ENCODE measurements at regions not wholly inside any gene's neighbourhood (a gene's known extent, or its start where the extent isn't known, plus 50 kb on each side); places are given as distances from the start of the nearest gene placed in this dataset.
"Not testable (repeated sequence)": the region's sequence is repeated elsewhere in the genome, so short reads cannot be mapped to it uniquely, and the experiment has no call there.

DNA sequence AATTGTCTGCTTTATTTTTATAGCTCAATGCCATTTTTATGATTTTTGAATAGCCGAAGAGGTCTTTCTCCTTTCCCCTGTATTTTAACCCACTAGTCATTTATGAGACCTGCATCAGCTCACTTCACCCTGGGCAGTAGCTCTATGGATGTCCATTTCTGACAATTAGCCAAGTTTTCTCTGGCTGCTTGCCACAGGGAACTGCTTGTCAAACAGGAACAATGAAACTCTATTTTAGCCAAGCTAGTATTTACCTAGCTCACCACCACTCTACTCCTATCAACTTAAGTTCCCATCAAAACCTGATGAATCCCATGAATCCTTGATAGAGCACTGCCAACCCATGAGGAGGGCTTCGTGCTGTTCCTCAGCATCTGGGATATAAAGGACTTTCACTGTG, 406.7 kb downstream of the RWDD3 start:
- no peaks in the 10 kb centered on the region for H3K9me3 ChIP-seq
- in situ Hi-C loops (cut with MboI; ENCODE audit: low pct_ligation_motif_present in 1 of 4, low pct_unique_long_range_greater_than_20kb in 1 of 4, low sequenced_read_pairs in 3 of 4) = no loop called here
- peaks cover 0 to 8% (median 0%) of the 10 kb centered on the region in 4 donors for H3K4me1 ChIP-seq
- no peak for DNase-seq
- no peaks in the 10 kb centered on the region for H3K36me3 ChIP-seq
- TF ChIP-seq, protein P1, sequence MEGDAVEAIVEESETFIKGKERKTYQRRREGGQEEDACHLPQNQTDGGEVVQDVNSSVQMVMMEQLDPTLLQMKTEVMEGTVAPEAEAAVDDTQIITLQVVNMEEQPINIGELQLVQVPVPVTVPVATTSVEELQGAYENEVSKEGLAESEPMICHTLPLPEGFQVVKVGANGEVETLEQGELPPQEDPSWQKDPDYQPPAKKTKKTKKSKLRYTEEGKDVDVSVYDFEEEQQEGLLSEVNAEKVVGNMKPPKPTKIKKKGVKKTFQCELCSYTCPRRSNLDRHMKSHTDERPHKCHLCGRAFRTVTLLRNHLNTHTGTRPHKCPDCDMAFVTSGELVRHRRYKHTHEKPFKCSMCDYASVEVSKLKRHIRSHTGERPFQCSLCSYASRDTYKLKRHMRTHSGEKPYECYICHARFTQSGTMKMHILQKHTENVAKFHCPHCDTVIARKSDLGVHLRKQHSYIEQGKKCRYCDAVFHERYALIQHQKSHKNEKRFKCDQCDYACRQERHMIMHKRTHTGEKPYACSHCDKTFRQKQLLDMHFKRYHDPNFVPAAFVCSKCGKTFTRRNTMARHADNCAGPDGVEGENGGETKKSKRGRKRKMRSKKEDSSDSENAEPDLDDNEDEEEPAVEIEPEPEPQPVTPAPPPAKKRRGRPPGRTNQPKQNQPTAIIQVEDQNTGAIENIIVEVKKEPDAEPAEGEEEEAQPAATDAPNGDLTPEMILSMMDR (IDR thresholded peaks at IDR 0.05) = no peak
- TF ChIP-seq POLR2A (IDR thresholded peaks at IDR 0.05) (no peak), POLR2AphosphoS5 (IDR thresholded peaks at IDR 0.05) (no peak), EP300 (IDR thresholded peaks at IDR 0.05; ENCODE audit: low read depth) (no peak)
- no peaks in the 10 kb centered on the region for H3K27me3 ChIP-seq
- H3K4me3 ChIP-seq = no peak overlapping the region
- intact Hi-C loops (cut with DNase I; ENCODE audit: low total_unique reads) = no loop called here
- no peak overlapping the region for H3K27ac ChIP-seq
- WGBS, 2 donors (ENCODE audit: low coverage in 1 of 2) = 45 to 58% methylated on average over 2 of the region's 2 CpGs

DNA sequence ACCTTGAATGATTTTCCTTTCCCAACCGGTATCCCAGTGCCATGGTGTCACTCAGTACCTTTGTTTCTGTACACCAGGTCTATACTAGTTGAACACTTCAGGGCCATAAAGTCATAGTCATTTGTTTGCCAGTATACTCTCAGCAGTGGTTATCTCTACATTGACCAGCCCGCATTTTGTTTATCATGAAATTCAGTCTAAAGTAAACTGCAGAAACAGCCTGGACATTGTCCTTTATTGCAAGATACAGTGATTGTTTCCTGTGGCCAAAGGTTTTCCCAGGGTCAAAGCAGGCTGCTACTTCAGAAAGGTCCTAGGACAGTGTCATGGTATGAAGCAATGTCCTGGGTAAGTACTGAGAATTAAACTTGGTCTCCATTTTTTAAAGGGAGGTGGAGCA, 407.4 kb downstream of the RWDD3 start:
- Histone ChIP-seq H3K27me3 (no peaks in the 10 kb centered on the region), H3K9me3 (no peaks in the 10 kb centered on the region), H3K36me3 (no peaks in the 10 kb centered on the region), H3K4me3 (no peak overlapping the region), H3K4me1 (peaks cover 0 to 8% (median 0%) of the 10 kb centered on the region in 4 donors), H3K27ac (no peak overlapping the region)
- TF ChIP-seq, protein P1 (IDR thresholded peaks at IDR 0.05) = no peak
- TF ChIP-seq POLR2AphosphoS5 (IDR thresholded peaks at IDR 0.05) (no peak), EP300 (IDR thresholded peaks at IDR 0.05; ENCODE audit: low read depth) (no peak), POLR2A (IDR thresholded peaks at IDR 0.05) (no peak)
- 29 to 37% methylated on average over 1 to 2 of the region's 2 CpGs for WGBS, 2 donors (ENCODE audit: low coverage in 1 of 2)
- DNase-seq = no peak
- in situ Hi-C loops (cut with MboI; ENCODE audit: low pct_ligation_motif_present in 1 of 4, low pct_unique_long_range_greater_than_20kb in 1 of 4, low sequenced_read_pairs in 3 of 4) (no loop called here), intact Hi-C loops (cut with DNase I; ENCODE audit: low total_unique reads) (no loop called here)

DNA sequence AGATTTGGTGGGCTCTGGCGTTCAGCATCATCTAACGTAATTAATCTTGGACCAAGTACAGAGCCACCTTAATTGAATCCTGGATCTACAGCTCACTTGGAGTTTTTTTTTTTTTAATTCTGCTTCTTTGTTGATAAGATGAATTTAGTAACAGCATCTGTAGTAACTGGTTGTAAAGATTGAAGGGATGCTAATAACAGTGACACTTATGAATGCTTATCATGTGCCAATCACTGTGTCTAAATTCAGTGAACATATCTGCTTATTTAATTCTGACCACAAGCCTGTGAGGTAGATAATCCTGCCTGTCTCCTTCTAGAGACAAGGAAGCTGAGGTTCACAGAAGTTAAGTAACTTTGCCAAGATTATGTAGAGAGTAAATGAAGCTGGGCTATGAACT, 408.0 kb downstream of the RWDD3 start:
- WGBS, 2 donors (ENCODE audit: low coverage in 1 of 2) = 88 to 98% methylated on average over 2 of the region's 2 CpGs
- in situ Hi-C loops (cut with MboI; ENCODE audit: low pct_ligation_motif_present in 1 of 4, low pct_unique_long_range_greater_than_20kb in 1 of 4, low sequenced_read_pairs in 3 of 4) (no loop called here), intact Hi-C loops (cut with DNase I; ENCODE audit: low total_unique reads) (no loop called here)
- H3K4me1 ChIP-seq = peaks cover 0 to 8% (median 0%) of the 10 kb centered on the region in 4 donors
- H3K27me3 ChIP-seq = no peaks in the 10 kb centered on the region
- H3K27ac ChIP-seq = no peak overlapping the region
- H3K4me3 ChIP-seq = no peak overlapping the region
- no peaks in the 10 kb centered on the region for H3K36me3 ChIP-seq
- H3K9me3 ChIP-seq = no peaks in the 10 kb centered on the region
- DNase-seq = no peak
- no peak for TF ChIP-seq POLR2AphosphoS5 (IDR thresholded peaks at IDR 0.05)
- TF ChIP-seq, protein P1 (IDR thresholded peaks at IDR 0.05) = no peak
- TF ChIP-seq POLR2A (IDR thresholded peaks at IDR 0.05) = no peak
- no peak for TF ChIP-seq EP300 (IDR thresholded peaks at IDR 0.05; ENCODE audit: low read depth)

DNA sequence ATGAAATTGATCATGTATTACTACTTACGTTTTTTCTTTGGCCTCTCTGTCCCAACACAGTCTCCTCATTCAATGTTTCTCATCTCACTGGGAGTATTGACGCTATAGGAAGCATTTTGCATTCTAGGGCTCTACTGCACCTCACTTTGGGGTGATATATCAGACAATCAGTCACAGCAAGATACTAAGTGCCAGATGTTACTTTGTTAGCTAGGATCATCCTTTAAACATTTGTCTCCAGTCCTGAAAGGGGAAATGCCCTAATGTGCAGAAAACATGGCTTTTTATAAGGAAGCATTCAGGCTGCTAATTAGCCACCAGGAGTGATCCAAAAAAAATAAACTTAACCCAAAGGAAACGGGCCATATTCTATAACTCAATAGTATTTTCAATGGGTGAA, 409.1 kb downstream of the RWDD3 start:
- TF ChIP-seq EP300 (IDR thresholded peaks at IDR 0.05; ENCODE audit: low read depth) (no peak), POLR2AphosphoS5 (IDR thresholded peaks at IDR 0.05) (no peak), POLR2A (IDR thresholded peaks at IDR 0.05) (no peak)
- TF ChIP-seq, protein P1 (IDR thresholded peaks at IDR 0.05) = no peak
- Histone ChIP-seq H3K4me1 (peaks cover 0 to 8% (median 0%) of the 10 kb centered on the region in 4 donors), H3K4me3 (no peak overlapping the region), H3K27ac (no peak overlapping the region), H3K36me3 (no peaks in the 10 kb centered on the region), H3K9me3 (no peaks in the 10 kb centered on the region), H3K27me3 (no peaks in the 10 kb centered on the region)
- in situ Hi-C loops (cut with MboI; ENCODE audit: low pct_ligation_motif_present in 1 of 4, low pct_unique_long_range_greater_than_20kb in 1 of 4, low sequenced_read_pairs in 3 of 4) (no loop called here), intact Hi-C loops (cut with DNase I; ENCODE audit: low total_unique reads) (no loop called here)
- no peak for DNase-seq
- 45 to 72% methylated on average over 3 of the region's 3 CpGs for WGBS, 2 donors (ENCODE audit: low coverage in 1 of 2)

DNA sequence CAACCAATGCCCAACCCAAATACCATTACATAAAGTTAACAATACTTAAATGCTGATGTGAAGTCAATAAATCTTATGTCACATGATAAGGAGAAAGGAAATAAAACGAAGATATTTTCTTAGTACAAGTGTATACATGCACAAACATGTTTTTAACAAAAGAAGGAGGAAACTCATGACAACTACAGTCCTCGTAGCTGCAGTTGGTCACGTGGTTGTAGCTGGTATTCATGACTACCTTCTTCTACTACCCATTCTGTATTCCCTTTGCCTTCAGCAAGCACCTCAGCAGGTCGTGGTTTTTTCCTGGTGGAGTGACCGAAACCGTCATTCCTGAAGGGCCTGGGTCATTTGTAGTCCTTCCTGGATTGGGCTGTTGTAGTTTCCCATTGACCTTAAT, 411.1 kb downstream of the RWDD3 start:
- DNase-seq; H3K27me3 ChIP-seq; H3K9me3 ChIP-seq; H3K4me1 ChIP-seq; intact Hi-C loops (cut with DNase I; ENCODE audit: low total_unique reads); H3K36me3 ChIP-seq; H3K27ac ChIP-seq; H3K4me3 ChIP-seq; in situ Hi-C loops (cut with MboI; ENCODE audit: low pct_ligation_motif_present in 1 of 4, low pct_unique_long_range_greater_than_20kb in 1 of 4, low sequenced_read_pairs in 3 of 4): not testable (repeated sequence)
- 67 to 77% methylated on average over 6 of the region's 6 CpGs for WGBS, 2 donors (ENCODE audit: low coverage in 1 of 2)
